ENCODE measurements at regions not wholly inside any gene's neighbourhood (a gene's known extent, or its start where the extent isn't known, plus 50 kb on each side); places are given as distances from the start of the nearest gene placed in this dataset.

DNA sequence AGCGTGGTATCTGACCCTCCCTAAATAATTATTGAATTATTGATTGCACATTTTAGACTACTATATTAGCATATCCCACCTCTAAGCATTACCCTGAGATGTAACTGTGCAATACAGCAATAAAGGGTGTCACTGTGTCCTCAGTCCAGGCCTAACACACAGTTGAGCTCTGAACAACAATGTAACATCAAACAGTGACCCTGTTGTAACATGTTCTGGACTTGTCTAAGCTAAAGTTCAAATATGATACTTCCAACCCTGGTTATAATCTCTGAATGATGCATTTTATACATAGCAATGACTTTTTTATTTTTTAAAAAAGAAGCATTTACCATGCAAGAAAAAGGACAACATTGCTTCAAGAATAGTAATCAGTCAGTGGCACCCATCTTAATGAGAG, 61.6 kb upstream of the DMD start:
- TF ChIP-seq, protein P1, sequence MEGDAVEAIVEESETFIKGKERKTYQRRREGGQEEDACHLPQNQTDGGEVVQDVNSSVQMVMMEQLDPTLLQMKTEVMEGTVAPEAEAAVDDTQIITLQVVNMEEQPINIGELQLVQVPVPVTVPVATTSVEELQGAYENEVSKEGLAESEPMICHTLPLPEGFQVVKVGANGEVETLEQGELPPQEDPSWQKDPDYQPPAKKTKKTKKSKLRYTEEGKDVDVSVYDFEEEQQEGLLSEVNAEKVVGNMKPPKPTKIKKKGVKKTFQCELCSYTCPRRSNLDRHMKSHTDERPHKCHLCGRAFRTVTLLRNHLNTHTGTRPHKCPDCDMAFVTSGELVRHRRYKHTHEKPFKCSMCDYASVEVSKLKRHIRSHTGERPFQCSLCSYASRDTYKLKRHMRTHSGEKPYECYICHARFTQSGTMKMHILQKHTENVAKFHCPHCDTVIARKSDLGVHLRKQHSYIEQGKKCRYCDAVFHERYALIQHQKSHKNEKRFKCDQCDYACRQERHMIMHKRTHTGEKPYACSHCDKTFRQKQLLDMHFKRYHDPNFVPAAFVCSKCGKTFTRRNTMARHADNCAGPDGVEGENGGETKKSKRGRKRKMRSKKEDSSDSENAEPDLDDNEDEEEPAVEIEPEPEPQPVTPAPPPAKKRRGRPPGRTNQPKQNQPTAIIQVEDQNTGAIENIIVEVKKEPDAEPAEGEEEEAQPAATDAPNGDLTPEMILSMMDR (IDR thresholded peaks at IDR 0.05): no peak
- TF ChIP-seq POLR2AphosphoS5 (IDR thresholded peaks at IDR 0.05) (no peak), POLR2A (IDR thresholded peaks at IDR 0.05) (no peak), EP300 (IDR thresholded peaks at IDR 0.05; ENCODE audit: low read depth) (no peak)

All from transverse colon (tissue), 4 donors.